Chondrocyte (in vitro differentiated cells): ENCODE measurements at regions not wholly inside any gene's neighbourhood (a gene's known extent, or its start where the extent isn't known, plus 50 kb on each side); places are given as distances from the start of the nearest gene placed in this dataset.

Source experiments
- DNase-seq: peaks from one replicate; pipeline ENCODE4 v3.0.0; 2021; ENCODE audit warnings: mixed read lengths, low spot score
- H3K27ac Mint-ChIP-seq: one replicate; pipeline ENCODE4 v1.8.0; 2021; ENCODE audit warnings: mild to moderate bottlenecking, moderate library complexity, mixed read lengths; ENCODE audit not compliant: unreplicated experiment
- H3K27me3 Mint-ChIP-seq: 2 replicates; pipeline ENCODE4 v1.8.0; 2021; ENCODE audit warnings: low read depth, mixed read lengths
- H3K36me3 Mint-ChIP-seq: 2 replicates; pipeline ENCODE4 v1.8.0; 2021; ENCODE audit warnings: low read depth, mixed read lengths
- H3K4me1 Mint-ChIP-seq: 2 replicates; pipeline ENCODE4 v1.8.0; 2021; ENCODE audit warnings: low read depth, mild to moderate bottlenecking, mixed read lengths
- H3K4me3 Mint-ChIP-seq: one replicate; pipeline ENCODE4 v1.8.0; 2021; ENCODE audit warnings: mild to moderate bottlenecking, moderate library complexity, mixed read lengths; ENCODE audit not compliant: unreplicated experiment
- H3K9me3 Mint-ChIP-seq: 2 replicates; pipeline ENCODE4 v1.8.0; 2021; ENCODE audit warnings: low read depth, mixed read lengths
- TF ChIP-seq, protein P1 (sequence below): fragments of 200-600 bp; sonication (generic); IDR thresholded peaks from 2 replicates; pipeline ENCODE4 v1.5.0; 2021; ENCODE audit warnings: antibody characterized with exemption, mild to moderate bottlenecking, moderate library complexity

DNA sequence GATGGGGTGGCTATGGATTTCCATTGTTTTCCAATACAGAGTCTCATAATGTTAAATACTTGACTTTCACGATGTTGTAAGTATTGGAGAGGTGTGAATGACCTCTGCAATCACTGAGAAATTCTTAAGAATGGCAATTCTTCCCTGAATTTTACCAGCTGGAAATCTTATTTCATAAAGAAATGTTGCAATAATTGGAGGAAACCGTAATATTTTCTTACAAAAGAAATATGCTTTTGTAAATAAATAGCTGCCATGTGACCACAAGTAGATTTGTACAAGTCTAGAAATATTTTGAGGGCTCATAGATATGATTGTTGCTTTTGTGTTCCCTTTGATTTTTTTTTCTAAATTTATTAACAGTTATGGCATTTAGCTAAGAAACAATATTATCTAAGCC, 308.7 kb upstream of the ATP2B1 start:
- DNase-seq, result no peak
- TF ChIP-seq, protein P1, sequence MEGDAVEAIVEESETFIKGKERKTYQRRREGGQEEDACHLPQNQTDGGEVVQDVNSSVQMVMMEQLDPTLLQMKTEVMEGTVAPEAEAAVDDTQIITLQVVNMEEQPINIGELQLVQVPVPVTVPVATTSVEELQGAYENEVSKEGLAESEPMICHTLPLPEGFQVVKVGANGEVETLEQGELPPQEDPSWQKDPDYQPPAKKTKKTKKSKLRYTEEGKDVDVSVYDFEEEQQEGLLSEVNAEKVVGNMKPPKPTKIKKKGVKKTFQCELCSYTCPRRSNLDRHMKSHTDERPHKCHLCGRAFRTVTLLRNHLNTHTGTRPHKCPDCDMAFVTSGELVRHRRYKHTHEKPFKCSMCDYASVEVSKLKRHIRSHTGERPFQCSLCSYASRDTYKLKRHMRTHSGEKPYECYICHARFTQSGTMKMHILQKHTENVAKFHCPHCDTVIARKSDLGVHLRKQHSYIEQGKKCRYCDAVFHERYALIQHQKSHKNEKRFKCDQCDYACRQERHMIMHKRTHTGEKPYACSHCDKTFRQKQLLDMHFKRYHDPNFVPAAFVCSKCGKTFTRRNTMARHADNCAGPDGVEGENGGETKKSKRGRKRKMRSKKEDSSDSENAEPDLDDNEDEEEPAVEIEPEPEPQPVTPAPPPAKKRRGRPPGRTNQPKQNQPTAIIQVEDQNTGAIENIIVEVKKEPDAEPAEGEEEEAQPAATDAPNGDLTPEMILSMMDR, result no peak
- no peaks in the 10 kb centered on the region for H3K36me3 Mint-ChIP-seq

DNA sequence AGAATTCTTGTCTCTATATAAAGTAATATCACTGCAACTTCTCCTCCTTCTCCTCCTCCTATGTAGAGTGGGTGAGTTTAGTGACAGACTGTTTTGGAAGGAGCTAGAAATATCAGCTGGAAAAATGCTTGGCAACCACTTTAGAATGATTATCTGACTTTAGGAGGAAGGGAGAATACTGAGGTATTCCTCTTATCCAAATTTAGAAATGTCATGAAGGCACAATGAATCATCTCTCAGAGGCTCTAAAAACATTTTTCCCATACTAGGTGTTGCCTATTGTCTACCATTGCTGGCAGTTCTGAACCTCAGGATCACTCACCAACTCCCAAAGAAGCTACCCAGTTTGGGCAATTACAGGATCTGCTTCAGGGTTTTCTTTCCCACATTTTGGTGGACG, 306.6 kb upstream of the ATP2B1 start:
- Mint-ChIP-seq H3K27me3 (no peaks in the 10 kb centered on the region), H3K27ac (peak overlapping the region; percentile 20), H3K4me1 (peaks cover 26% of the 10 kb centered on the region), H3K4me3 (no peak overlapping the region), H3K9me3 (no peaks in the 10 kb centered on the region), H3K36me3 (no peaks in the 10 kb centered on the region)
- no peak for DNase-seq
- TF ChIP-seq, protein P1, result no peak

More for the DNA sequence above, 308.7 kb upstream of the ATP2B1 start:
- Mint-ChIP-seq H3K27me3 (no peaks in the 10 kb centered on the region), H3K9me3 (no peaks in the 10 kb centered on the region), H3K27ac (no peak overlapping the region), H3K4me1 (peaks cover 26% of the 10 kb centered on the region), H3K4me3 (no peak overlapping the region)

DNA sequence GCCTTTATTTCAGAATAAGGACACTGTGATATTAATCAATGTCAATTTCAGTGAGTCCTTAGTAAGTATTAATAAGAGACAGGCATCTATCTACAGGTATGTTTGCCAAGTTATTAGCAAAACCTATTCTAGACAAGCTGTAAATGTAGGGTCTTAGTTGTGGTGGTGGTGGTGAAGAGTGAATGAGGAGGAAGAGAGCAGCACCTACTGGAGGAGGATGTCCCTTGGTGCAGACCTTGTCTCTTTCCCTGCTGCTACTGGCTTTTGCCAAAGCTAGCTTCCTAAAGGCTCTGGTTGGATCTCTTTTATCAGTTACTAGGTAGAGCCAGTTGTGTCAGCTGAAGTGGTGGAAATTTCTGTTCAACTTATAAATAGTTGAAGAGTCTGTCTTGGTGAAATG, 304.8 kb upstream of the ATP2B1 start:
- Mint-ChIP-seq H3K9me3 (no peaks in the 10 kb centered on the region), H3K27ac (no peak overlapping the region), H3K27me3 (no peaks in the 10 kb centered on the region), H3K36me3 (no peaks in the 10 kb centered on the region), H3K4me1 (peaks cover 26% of the 10 kb centered on the region), H3K4me3 (no peak overlapping the region)
- TF ChIP-seq, protein P1, result peak; percentile 24
- no peak for DNase-seq

DNA sequence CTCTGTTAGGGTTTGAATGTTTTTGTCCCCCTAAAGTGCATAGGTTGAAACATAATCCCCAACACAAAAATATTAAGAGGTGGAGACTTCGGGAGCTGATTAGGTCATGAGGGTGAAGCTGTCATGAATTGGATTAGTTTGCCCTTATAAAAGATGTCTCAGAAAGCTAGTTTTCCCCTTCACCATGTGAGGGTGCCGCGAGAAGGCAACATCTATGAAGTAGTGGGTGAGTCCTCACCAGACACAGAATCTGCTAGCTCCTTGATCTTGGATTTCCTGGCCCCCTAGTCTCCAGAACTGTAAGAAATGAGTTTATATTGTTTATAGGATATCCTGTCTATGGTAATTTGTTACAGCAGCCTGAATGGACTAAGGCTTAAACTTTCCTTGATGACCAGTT, 301.5 kb upstream of the ATP2B1 start:
- H3K27ac Mint-ChIP-seq, result no peak overlapping the region
- DNase-seq, result no peak
- TF ChIP-seq, protein P1, result peak; percentile 75
- H3K9me3 Mint-ChIP-seq, result no peaks in the 10 kb centered on the region
- no peaks in the 10 kb centered on the region for H3K27me3 Mint-ChIP-seq
- H3K4me3 Mint-ChIP-seq, result no peak overlapping the region
- no peaks in the 10 kb centered on the region for H3K36me3 Mint-ChIP-seq
- peaks cover 5% of the 10 kb centered on the region for H3K4me1 Mint-ChIP-seq

DNA sequence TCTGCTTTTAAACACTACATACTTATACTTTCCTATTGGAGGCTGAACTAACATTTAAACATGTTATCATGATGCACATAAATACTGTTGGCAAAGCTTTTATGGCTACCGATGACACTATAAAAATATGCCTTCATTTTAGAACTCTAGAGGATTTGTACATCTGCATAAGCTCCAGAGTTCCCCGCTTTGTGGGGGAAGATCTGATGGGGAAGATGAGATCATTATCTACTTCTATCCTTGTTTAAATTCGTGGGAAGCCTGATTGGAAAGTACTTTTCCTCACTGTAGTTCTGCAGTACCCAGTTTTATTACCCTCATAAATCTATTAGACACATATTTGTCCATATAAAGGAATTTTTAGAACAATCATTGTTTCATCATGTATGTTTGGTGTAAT, 299.6 kb upstream of the ATP2B1 start:
- no peak overlapping the region for H3K4me3 Mint-ChIP-seq
- no peak overlapping the region for H3K27ac Mint-ChIP-seq
- no peaks in the 10 kb centered on the region for H3K27me3 Mint-ChIP-seq
- no peaks in the 10 kb centered on the region for H3K36me3 Mint-ChIP-seq
- no peak for DNase-seq
- H3K4me1 Mint-ChIP-seq, result no peaks in the 10 kb centered on the region
- TF ChIP-seq, protein P1, result no peak
- no peaks in the 10 kb centered on the region for H3K9me3 Mint-ChIP-seq
